ENCODE measurements at regions not wholly inside any gene's neighbourhood (a gene's known extent, or its start where the extent isn't known, plus 50 kb on each side); places are given as distances from the start of the nearest gene placed in this dataset.

GRCh38 chr5:159782197-159782994 is 133.9 kb upstream of the ADRA1B start:
- no peak overlapping the region for H3K9ac ChIP-seq (ENCODE audit: low read depth, low read length)
- no peak overlapping the region for H3K4me2 ChIP-seq (ENCODE audit: low read length)
- no peak overlapping the region for H3K4me3 ChIP-seq (ENCODE audit: low read length)
- no peaks in the 10 kb centered on the region for H3K9me3 ChIP-seq (replicated peaks; ENCODE audit: low read length)
- no peaks in the 10 kb centered on the region for H3K36me3 ChIP-seq (ENCODE audit: insufficient read depth, low read length)
- peaks cover 58% of the 10 kb centered on the region for H3K4me1 ChIP-seq (ENCODE audit: control insufficient read depth, insufficient read depth, low read length)
- no peaks in the 10 kb centered on the region for H3K27me3 ChIP-seq (ENCODE audit: control insufficient read depth, insufficient read depth, low read length)

- Histone ChIP-seq H3K9ac (ENCODE audit: low read depth, low read length) (no peak overlapping the region), H3K27me3 (ENCODE audit: control insufficient read depth, insufficient read depth, low read length) (no peaks in the 10 kb centered on the region), H3K9me3 (replicated peaks; ENCODE audit: low read length) (no peaks in the 10 kb centered on the region), H3K36me3 (ENCODE audit: insufficient read depth, low read length) (no peaks in the 10 kb centered on the region), H3K4me2 (ENCODE audit: low read length) (no peak overlapping the region), H3K4me3 (ENCODE audit: low read length) (no peak overlapping the region), H3K4me1 (ENCODE audit: control insufficient read depth, insufficient read depth, low read length) (peaks cover 58% of the 10 kb centered on the region)
Observed at GRCh38 chr5:159782995-159783300, 133.3 kb upstream of the ADRA1B start.

- Histone ChIP-seq H3K27me3 (ENCODE audit: control insufficient read depth, insufficient read depth, low read length) (no peaks in the 10 kb centered on the region), H3K4me2 (ENCODE audit: low read length) (no peak overlapping the region), H3K4me1 (ENCODE audit: control insufficient read depth, insufficient read depth, low read length) (peaks cover 52% of the 10 kb centered on the region), H3K36me3 (ENCODE audit: insufficient read depth, low read length) (no peaks in the 10 kb centered on the region), H3K4me3 (ENCODE audit: low read length) (no peak overlapping the region), H3K9ac (ENCODE audit: low read depth, low read length) (no peak overlapping the region), H3K9me3 (replicated peaks; ENCODE audit: low read length) (no peaks in the 10 kb centered on the region)
Observed at GRCh38 chr5:159783726-159784247, 132.5 kb upstream of the ADRA1B start.

GRCh38 chr5:159784993-159785392 is 131.3 kb upstream of the ADRA1B start:
- Histone ChIP-seq H3K36me3 (ENCODE audit: insufficient read depth, low read length) (no peaks in the 10 kb centered on the region), H3K27me3 (ENCODE audit: control insufficient read depth, insufficient read depth, low read length) (no peaks in the 10 kb centered on the region), H3K4me3 (ENCODE audit: low read length) (no peak overlapping the region), H3K9me3 (replicated peaks; ENCODE audit: low read length) (no peaks in the 10 kb centered on the region), H3K9ac (ENCODE audit: low read depth, low read length) (no peak overlapping the region), H3K4me2 (ENCODE audit: low read length) (no peak overlapping the region), H3K4me1 (ENCODE audit: control insufficient read depth, insufficient read depth, low read length) (peaks cover 41% of the 10 kb centered on the region)

- Histone ChIP-seq H3K9me3 (replicated peaks; ENCODE audit: low read length) (no peaks in the 10 kb centered on the region), H3K9ac (ENCODE audit: low read depth, low read length) (no peak overlapping the region), H3K4me2 (ENCODE audit: low read length) (no peak overlapping the region), H3K36me3 (ENCODE audit: insufficient read depth, low read length) (no peaks in the 10 kb centered on the region), H3K4me3 (ENCODE audit: low read length) (no peak overlapping the region), H3K27me3 (ENCODE audit: control insufficient read depth, insufficient read depth, low read length) (no peaks in the 10 kb centered on the region), H3K4me1 (ENCODE audit: control insufficient read depth, insufficient read depth, low read length) (peaks cover 37% of the 10 kb centered on the region)
Observed at GRCh38 chr5:159785656-159786055, 130.6 kb upstream of the ADRA1B start.

- Histone ChIP-seq H3K4me3 (ENCODE audit: low read length) (no peak overlapping the region), H3K9ac (ENCODE audit: low read depth, low read length) (no peak overlapping the region), H3K4me1 (ENCODE audit: control insufficient read depth, insufficient read depth, low read length) (peaks cover 37% of the 10 kb centered on the region), H3K9me3 (replicated peaks; ENCODE audit: low read length) (no peaks in the 10 kb centered on the region), H3K4me2 (ENCODE audit: low read length) (no peak overlapping the region), H3K36me3 (ENCODE audit: insufficient read depth, low read length) (no peaks in the 10 kb centered on the region), H3K27me3 (ENCODE audit: control insufficient read depth, insufficient read depth, low read length) (no peaks in the 10 kb centered on the region)
Observed at GRCh38 chr5:159786201-159786600, 130.1 kb upstream of the ADRA1B start.

- Histone ChIP-seq H3K4me1 (ENCODE audit: control insufficient read depth, insufficient read depth, low read length) (peaks cover 28% of the 10 kb centered on the region), H3K4me3 (ENCODE audit: low read length) (no peak overlapping the region), H3K4me2 (ENCODE audit: low read length) (peak overlapping the region; percentile 35), H3K36me3 (ENCODE audit: insufficient read depth, low read length) (no peaks in the 10 kb centered on the region), H3K9me3 (replicated peaks; ENCODE audit: low read length) (no peaks in the 10 kb centered on the region), H3K27me3 (ENCODE audit: control insufficient read depth, insufficient read depth, low read length) (no peaks in the 10 kb centered on the region), H3K9ac (ENCODE audit: low read depth, low read length) (no peak overlapping the region)
Observed at GRCh38 chr5:159786901-159787691, 129.2 kb upstream of the ADRA1B start.

- no peaks in the 10 kb centered on the region for H3K9me3 ChIP-seq (replicated peaks; ENCODE audit: low read length)
- H3K4me1 ChIP-seq (ENCODE audit: control insufficient read depth, insufficient read depth, low read length), result peaks cover 28% of the 10 kb centered on the region
- peak overlapping the region; percentile 35 for H3K4me2 ChIP-seq (ENCODE audit: low read length)
- H3K27me3 ChIP-seq (ENCODE audit: control insufficient read depth, insufficient read depth, low read length), result no peaks in the 10 kb centered on the region
- H3K9ac ChIP-seq (ENCODE audit: low read depth, low read length), result no peak overlapping the region
- H3K36me3 ChIP-seq (ENCODE audit: insufficient read depth, low read length), result no peaks in the 10 kb centered on the region
- H3K4me3 ChIP-seq (ENCODE audit: low read length), result no peak overlapping the region
Observed at GRCh38 chr5:159787837-159788236, 128.4 kb upstream of the ADRA1B start.

- Histone ChIP-seq H3K9me3 (replicated peaks; ENCODE audit: low read length) (no peaks in the 10 kb centered on the region), H3K4me1 (ENCODE audit: control insufficient read depth, insufficient read depth, low read length) (peaks cover 28% of the 10 kb centered on the region), H3K4me2 (ENCODE audit: low read length) (no peak overlapping the region), H3K9ac (ENCODE audit: low read depth, low read length) (no peak overlapping the region), H3K4me3 (ENCODE audit: low read length) (no peak overlapping the region), H3K36me3 (ENCODE audit: insufficient read depth, low read length) (no peaks in the 10 kb centered on the region), H3K27me3 (ENCODE audit: control insufficient read depth, insufficient read depth, low read length) (no peaks in the 10 kb centered on the region)
Observed at GRCh38 chr5:159788835-159789331, 127.4 kb upstream of the ADRA1B start.

- peaks cover 10% of the 10 kb centered on the region for H3K4me1 ChIP-seq (ENCODE audit: control insufficient read depth, insufficient read depth, low read length)
- no peaks in the 10 kb centered on the region for H3K36me3 ChIP-seq (ENCODE audit: insufficient read depth, low read length)
- H3K9ac ChIP-seq (ENCODE audit: low read depth, low read length), result no peak overlapping the region
- no peak overlapping the region for H3K4me3 ChIP-seq (ENCODE audit: low read length)
- H3K9me3 ChIP-seq (replicated peaks; ENCODE audit: low read length), result no peaks in the 10 kb centered on the region
- no peak overlapping the region for H3K4me2 ChIP-seq (ENCODE audit: low read length)
- no peaks in the 10 kb centered on the region for H3K27me3 ChIP-seq (ENCODE audit: control insufficient read depth, insufficient read depth, low read length)
Observed at GRCh38 chr5:159792180-159792579, 124.1 kb upstream of the ADRA1B start.

GRCh38 chr5:159797261-159797970 is 118.9 kb upstream of the ADRA1B start:
- no peaks in the 10 kb centered on the region for H3K36me3 ChIP-seq (ENCODE audit: insufficient read depth, low read length)
- no peak overlapping the region for H3K4me3 ChIP-seq (ENCODE audit: low read length)
- no peaks in the 10 kb centered on the region for H3K4me1 ChIP-seq (ENCODE audit: control insufficient read depth, insufficient read depth, low read length)
- no peaks in the 10 kb centered on the region for H3K27me3 ChIP-seq (ENCODE audit: control insufficient read depth, insufficient read depth, low read length)
- H3K4me2 ChIP-seq (ENCODE audit: low read length), result no peak overlapping the region
- no peak overlapping the region for H3K9ac ChIP-seq (ENCODE audit: low read depth, low read length)
- no peaks in the 10 kb centered on the region for H3K9me3 ChIP-seq (replicated peaks; ENCODE audit: low read length)
